ENCODE measurements at regions not wholly inside any gene's neighbourhood (a gene's known extent, or its start where the extent isn't known, plus 50 kb on each side); places are given as distances from the start of the nearest gene placed in this dataset.

- DNase-seq = no peak
- Mint-ChIP-seq H3K9me3 (no peaks in the 10 kb centered on the region), H3K27ac (no peak overlapping the region), H3K27me3 (peaks cover 1% of the 10 kb centered on the region), H3K4me3 (no peak overlapping the region), H3K4me1 (no peaks in the 10 kb centered on the region), H3K36me3 (no peaks in the 10 kb centered on the region)
Observed at GRCh38 chr1:87805666-87806378, 477.1 kb downstream of the LMO4 start.

GRCh38 chr1:87806379-87807094 lies 477.9 kb downstream of the LMO4 start:
- Mint-ChIP-seq H3K4me1 (no peaks in the 10 kb centered on the region), H3K9me3 (no peaks in the 10 kb centered on the region), H3K36me3 (no peaks in the 10 kb centered on the region), H3K27ac (no peak overlapping the region), H3K4me3 (no peak overlapping the region), H3K27me3 (no peaks in the 10 kb centered on the region)
- DNase-seq = no peak

GRCh38 chr1:87810166-87810565 lies 481.5 kb downstream of the LMO4 start:
- no peaks in the 10 kb centered on the region for H3K4me1 Mint-ChIP-seq
- H3K4me3 Mint-ChIP-seq = no peak overlapping the region
- H3K36me3 Mint-ChIP-seq = no peaks in the 10 kb centered on the region
- DNase-seq = no peak
- H3K27ac Mint-ChIP-seq = no peak overlapping the region
- H3K27me3 Mint-ChIP-seq = no peaks in the 10 kb centered on the region
- no peaks in the 10 kb centered on the region for H3K9me3 Mint-ChIP-seq

- no peaks in the 10 kb centered on the region for H3K4me1 Mint-ChIP-seq
- H3K27ac Mint-ChIP-seq = no peak overlapping the region
- H3K36me3 Mint-ChIP-seq = no peaks in the 10 kb centered on the region
- DNase-seq = no peak
- no peaks in the 10 kb centered on the region for H3K27me3 Mint-ChIP-seq
- H3K9me3 Mint-ChIP-seq = no peaks in the 10 kb centered on the region
- H3K4me3 Mint-ChIP-seq = no peak overlapping the region
Observed at GRCh38 chr1:87812871-87813577, 484.3 kb downstream of the LMO4 start.

GRCh38 chr1:87814573-87814972 lies 485.9 kb downstream of the LMO4 start:
- Mint-ChIP-seq H3K4me3 (no peak overlapping the region), H3K4me1 (no peaks in the 10 kb centered on the region), H3K27ac (no peak overlapping the region), H3K27me3 (no peaks in the 10 kb centered on the region), H3K9me3 (no peaks in the 10 kb centered on the region), H3K36me3 (no peaks in the 10 kb centered on the region)
- no peak for DNase-seq

GRCh38 chr1:87816646-87817045 lies 488.0 kb downstream of the LMO4 start:
- Mint-ChIP-seq H3K9me3 (no peaks in the 10 kb centered on the region), H3K27me3 (no peaks in the 10 kb centered on the region), H3K4me1 (no peaks in the 10 kb centered on the region), H3K36me3 (no peaks in the 10 kb centered on the region), H3K4me3 (no peak overlapping the region), H3K27ac (no peak overlapping the region)
- no peak for DNase-seq

- Mint-ChIP-seq H3K4me1 (no peaks in the 10 kb centered on the region), H3K4me3 (no peak overlapping the region), H3K27me3 (no peaks in the 10 kb centered on the region), H3K36me3 (no peaks in the 10 kb centered on the region), H3K27ac (no peak overlapping the region), H3K9me3 (no peaks in the 10 kb centered on the region)
- DNase-seq = no peak
Observed at GRCh38 chr1:87820668-87821334, 492.1 kb downstream of the LMO4 start.

GRCh38 chr1:87821335-87821697 lies 492.6 kb downstream of the LMO4 start:
- H3K36me3 Mint-ChIP-seq = no peaks in the 10 kb centered on the region
- DNase-seq = no peak
- H3K9me3 Mint-ChIP-seq = no peaks in the 10 kb centered on the region
- no peak overlapping the region for H3K27ac Mint-ChIP-seq
- H3K4me3 Mint-ChIP-seq = no peak overlapping the region
- H3K4me1 Mint-ChIP-seq = no peaks in the 10 kb centered on the region
- peaks cover 4% of the 10 kb centered on the region for H3K27me3 Mint-ChIP-seq

GRCh38 chr1:87826681-87827251 lies 498.1 kb downstream of the LMO4 start:
- no peaks in the 10 kb centered on the region for H3K36me3 Mint-ChIP-seq
- H3K9me3 Mint-ChIP-seq = no peaks in the 10 kb centered on the region
- H3K4me1 Mint-ChIP-seq = no peaks in the 10 kb centered on the region
- H3K4me3 Mint-ChIP-seq = no peak overlapping the region
- H3K27ac Mint-ChIP-seq = no peak overlapping the region
- peaks cover 7% of the 10 kb centered on the region for H3K27me3 Mint-ChIP-seq
- DNase-seq = no peak

- no peaks in the 10 kb centered on the region for H3K36me3 Mint-ChIP-seq
- H3K4me3 Mint-ChIP-seq = no peak overlapping the region
- H3K4me1 Mint-ChIP-seq = no peaks in the 10 kb centered on the region
- DNase-seq = no peak
- peaks cover 7% of the 10 kb centered on the region for H3K27me3 Mint-ChIP-seq
- H3K27ac Mint-ChIP-seq = no peak overlapping the region
- H3K9me3 Mint-ChIP-seq = no peaks in the 10 kb centered on the region
Observed at GRCh38 chr1:87829360-87829759, 500.7 kb downstream of the LMO4 start.

- Mint-ChIP-seq H3K4me3 (no peak overlapping the region), H3K27ac (no peak overlapping the region), H3K36me3 (no peaks in the 10 kb centered on the region), H3K27me3 (peaks cover 7% of the 10 kb centered on the region), H3K4me1 (no peaks in the 10 kb centered on the region), H3K9me3 (no peaks in the 10 kb centered on the region)
- no peak for DNase-seq
Observed at GRCh38 chr1:87830432-87830978, 501.8 kb downstream of the LMO4 start.

GRCh38 chr1:87833166-87833565 lies 504.5 kb downstream of the LMO4 start:
- H3K4me3 Mint-ChIP-seq = no peak overlapping the region
- H3K4me1 Mint-ChIP-seq = no peaks in the 10 kb centered on the region
- H3K36me3 Mint-ChIP-seq = no peaks in the 10 kb centered on the region
- no peak for DNase-seq
- H3K27me3 Mint-ChIP-seq = no peaks in the 10 kb centered on the region
- no peaks in the 10 kb centered on the region for H3K9me3 Mint-ChIP-seq
- H3K27ac Mint-ChIP-seq = no peak overlapping the region

- no peak overlapping the region for H3K27ac Mint-ChIP-seq
- no peaks in the 10 kb centered on the region for H3K9me3 Mint-ChIP-seq
- DNase-seq = no peak
- H3K4me3 Mint-ChIP-seq = no peak overlapping the region
- no peaks in the 10 kb centered on the region for H3K4me1 Mint-ChIP-seq
- H3K27me3 Mint-ChIP-seq = no peaks in the 10 kb centered on the region
- H3K36me3 Mint-ChIP-seq = no peaks in the 10 kb centered on the region
Observed at GRCh38 chr1:87834151-87834550, 505.5 kb downstream of the LMO4 start.

- no peaks in the 10 kb centered on the region for H3K27me3 Mint-ChIP-seq
- H3K4me1 Mint-ChIP-seq = no peaks in the 10 kb centered on the region
- H3K36me3 Mint-ChIP-seq = no peaks in the 10 kb centered on the region
- DNase-seq = no peak
- no peak overlapping the region for H3K27ac Mint-ChIP-seq
- H3K9me3 Mint-ChIP-seq = no peaks in the 10 kb centered on the region
- no peak overlapping the region for H3K4me3 Mint-ChIP-seq
Observed at GRCh38 chr1:87834941-87835340, 506.3 kb downstream of the LMO4 start.

- H3K4me1 Mint-ChIP-seq = no peaks in the 10 kb centered on the region
- no peak overlapping the region for H3K27ac Mint-ChIP-seq
- H3K36me3 Mint-ChIP-seq = no peaks in the 10 kb centered on the region
- no peaks in the 10 kb centered on the region for H3K9me3 Mint-ChIP-seq
- H3K27me3 Mint-ChIP-seq = peaks cover 19% of the 10 kb centered on the region
- DNase-seq = no peak
- H3K4me3 Mint-ChIP-seq = no peak overlapping the region
Observed at GRCh38 chr1:87840767-87841166, 512.1 kb downstream of the LMO4 start.
